Esophagus (tissue), 2 donors: ENCODE measurements at regions not wholly inside any gene's neighbourhood (a gene's known extent, or its start where the extent isn't known, plus 50 kb on each side); places are given as distances from the start of the nearest gene placed in this dataset.

ENCODE experiments used
- H3K27ac ChIP-seq, 2 donors: one replicate each; pipeline ENCODE4 v1.5.1; 2013; ENCODE audit warnings: low read depth in 2 of 2, mild to moderate bottlenecking in 2 of 2, inconsistent platforms in 1 of 2, low read length in 1 of 2, moderate library complexity in 1 of 2
- H3K27me3 ChIP-seq, 2 donors: one replicate each; pipeline ENCODE4 v1.6.1; 2013; ENCODE audit warnings: low read length in 2 of 2, control low read depth in 1 of 2, mild to moderate bottlenecking in 1 of 2; ENCODE audit not compliant: insufficient read depth in 2 of 2, control insufficient read depth in 1 of 2
- H3K36me3 ChIP-seq, 2 donors: one replicate each; pipeline ENCODE4 v1.6.1; 2013; ENCODE audit warnings: low read length in 1 of 2; ENCODE audit not compliant: control insufficient read depth in 2 of 2, insufficient read depth in 2 of 2
- H3K4me1 ChIP-seq, 2 donors: one replicate each; pipeline ENCODE4 v1.6.1; 2013; ENCODE audit warnings: low read length in 1 of 2; ENCODE audit not compliant: control insufficient read depth in 2 of 2, insufficient read depth in 2 of 2
- H3K4me3 ChIP-seq, 2 donors: one replicate each; pipeline ENCODE4 v1.5.1; 2013; ENCODE audit warnings: low read length in 2 of 2, mild to moderate bottlenecking in 2 of 2, low read depth in 1 of 2, moderate library complexity in 1 of 2
- H3K9me3 ChIP-seq, 2 donors: one replicate each; pipeline ENCODE4 v1.6.1; 2013; ENCODE audit warnings: mild to moderate bottlenecking in 2 of 2, low read depth in 1 of 2, low read length in 1 of 2, moderate library complexity in 1 of 2; ENCODE audit not compliant: control insufficient read depth in 2 of 2, insufficient read depth in 1 of 2
- WGBS, 2 donors: extraction: QIAGEN DNeasy Blood & Tissue Kit; methylation state at CpG; one replicate each; pipeline ENCODE4 v1.1.7; 2013; 5-methylcytosine and 5-hydroxymethylcytosine counted together
- donor health status: healthy with polysubstance abuse.
- donor health status: Bipolar disorder and iron deficiency.

GRCh38 chr17:79506955-79507354 lies 103.9 kb downstream of the RBFOX3 start:
- WGBS, 2 donors = 83% methylated on average over 10 of the region's 10 CpGs
- no peak overlapping the region for H3K4me3 ChIP-seq
- H3K4me1 ChIP-seq = no peaks in the 10 kb centered on the region
- H3K36me3 ChIP-seq = no peaks in the 10 kb centered on the region
- H3K27me3 ChIP-seq = no peaks in the 10 kb centered on the region
- peaks cover 0 to 3% of the 10 kb centered on the region in 2 donors for H3K9me3 ChIP-seq
- H3K27ac ChIP-seq = no peak overlapping the region

GRCh38 chr17:79506150-79506870 lies 104.5 kb downstream of the RBFOX3 start:
- Histone ChIP-seq H3K4me1 (no peaks in the 10 kb centered on the region), H3K27me3 (no peaks in the 10 kb centered on the region), H3K4me3 (no peak overlapping the region), H3K27ac (no peak overlapping the region), H3K36me3 (no peaks in the 10 kb centered on the region), H3K9me3 (peaks cover 0 to 3% of the 10 kb centered on the region in 2 donors)
- WGBS, 2 donors = 90% methylated on average over 24 of the region's 24 CpGs

GRCh38 chr17:79505199-79505598 lies 105.7 kb downstream of the RBFOX3 start:
- Histone ChIP-seq H3K4me1 (peaks cover 0 to 4% of the 10 kb centered on the region in 2 donors), H3K9me3 (peaks cover 0 to 3% of the 10 kb centered on the region in 2 donors), H3K36me3 (no peaks in the 10 kb centered on the region), H3K27me3 (no peaks in the 10 kb centered on the region), H3K4me3 (no peak overlapping the region), H3K27ac (no peak overlapping the region)
- 92 to 93% methylated on average over 7 of the region's 7 CpGs for WGBS, 2 donors

- Histone ChIP-seq H3K36me3 (no peaks in the 10 kb centered on the region), H3K9me3 (peaks cover 0 to 3% of the 10 kb centered on the region in 2 donors), H3K27me3 (no peaks in the 10 kb centered on the region), H3K4me3 (no peak overlapping the region), H3K4me1 (peaks cover 0 to 4% of the 10 kb centered on the region in 2 donors), H3K27ac (no peak overlapping the region)
- 69 to 78% methylated on average over 13 of the region's 13 CpGs for WGBS, 2 donors
These were observed 106.7 kb downstream of the RBFOX3 start for GRCh38 chr17:79504181-79504605.

- Histone ChIP-seq H3K27ac (no peak overlapping the region), H3K4me1 (peaks cover 0 to 4% of the 10 kb centered on the region in 2 donors), H3K9me3 (peaks cover 0 to 3% of the 10 kb centered on the region in 2 donors), H3K27me3 (no peaks in the 10 kb centered on the region), H3K4me3 (no peak overlapping the region), H3K36me3 (no peaks in the 10 kb centered on the region)
- 76 to 80% methylated on average over 15 of the region's 15 CpGs for WGBS, 2 donors
These were observed 107.6 kb downstream of the RBFOX3 start for GRCh38 chr17:79503126-79503839.

- Histone ChIP-seq H3K27ac (no peak overlapping the region), H3K9me3 (peaks cover 0 to 3% of the 10 kb centered on the region in 2 donors), H3K4me1 (peaks cover 0 to 4% of the 10 kb centered on the region in 2 donors), H3K4me3 (no peak overlapping the region), H3K27me3 (no peaks in the 10 kb centered on the region), H3K36me3 (no peaks in the 10 kb centered on the region)
- WGBS, 2 donors = 81 to 92% methylated on average over 3 of the region's 3 CpGs
These were observed 108.9 kb downstream of the RBFOX3 start for GRCh38 chr17:79501910-79502309.

GRCh38 chr17:79500745-79501618 lies 109.9 kb downstream of the RBFOX3 start:
- WGBS, 2 donors = 31 to 32% methylated on average over 23 of the region's 23 CpGs
- Histone ChIP-seq H3K4me1 (peaks cover 0 to 4% of the 10 kb centered on the region in 2 donors), H3K27me3 (no peaks in the 10 kb centered on the region), H3K36me3 (no peaks in the 10 kb centered on the region), H3K9me3 (no peaks in the 10 kb centered on the region), H3K4me3 (peak overlapping the region in 1 of 2 donors; percentile 13), H3K27ac (no peak overlapping the region)

- Histone ChIP-seq H3K27ac (no peak overlapping the region), H3K36me3 (no peaks in the 10 kb centered on the region), H3K4me1 (peaks cover 0 to 4% of the 10 kb centered on the region in 2 donors), H3K9me3 (peaks cover 0 to 6% of the 10 kb centered on the region in 2 donors), H3K4me3 (no peak overlapping the region), H3K27me3 (no peaks in the 10 kb centered on the region)
- WGBS, 2 donors = 0% methylated on average over 1 of the region's 1 CpG
These were observed 112.0 kb downstream of the RBFOX3 start for GRCh38 chr17:79498854-79499253.

GRCh38 chr17:79497777-79498348 lies 113.0 kb downstream of the RBFOX3 start:
- peaks cover 0 to 4% of the 10 kb centered on the region in 2 donors for H3K4me1 ChIP-seq
- 82 to 83% methylated on average over 4 of the region's 4 CpGs for WGBS, 2 donors
- peaks cover 0 to 6% of the 10 kb centered on the region in 2 donors for H3K9me3 ChIP-seq
- H3K27me3 ChIP-seq = no peaks in the 10 kb centered on the region
- H3K4me3 ChIP-seq = no peak overlapping the region
- H3K36me3 ChIP-seq = no peaks in the 10 kb centered on the region
- H3K27ac ChIP-seq = no peak overlapping the region
